Lung (tissue), 11 donors: ENCODE measurements at regions not wholly inside any gene's neighbourhood (a gene's known extent, or its start where the extent isn't known, plus 50 kb on each side); places are given as distances from the start of the nearest gene placed in this dataset.

Experiments
- ATAC-seq: fragments of 200-7000 bp; cut with Tn5 transposase; one replicate; pipeline ENCODE4 v1.9.1; 2020; ENCODE audit warnings: moderate number of reproducible peaks; ENCODE audit not compliant: insufficient read depth, low FRiP score
- DNase-seq, 3 donors: peaks; one replicate each; pipeline ENCODE4 v3.0.0-alpha.2; 2013 to 2017
- H3K27ac ChIP-seq, 2 donors: one replicate each; pipeline ENCODE4 v1.5.1; 2013; ENCODE audit warnings: mild to moderate bottlenecking in 2 of 2, moderate library complexity in 2 of 2, control low read depth in 1 of 2, inconsistent platforms in 1 of 2, low read depth in 1 of 2, low read length in 1 of 2
- H3K27me3 ChIP-seq, 3 donors: one replicate each; pipeline ENCODE4 v1.5.1; 2013; ENCODE audit warnings: low read length in 2 of 3; ENCODE audit not compliant: control insufficient read depth in 3 of 3, insufficient read depth in 3 of 3
- H3K36me3 ChIP-seq, 4 donors: one replicate each; pipeline ENCODE4 v1.5.1; 2013; ENCODE audit warnings: low read length in 4 of 4, mild to moderate bottlenecking in 1 of 4, moderate library complexity in 1 of 4; ENCODE audit not compliant: control insufficient read depth in 4 of 4, insufficient read depth in 4 of 4
- H3K4me1 ChIP-seq, 5 donors: one replicate each; pipeline ENCODE4 v1.5.1; 2013; ENCODE audit warnings: low read length in 5 of 5, mild to moderate bottlenecking in 2 of 5, moderate library complexity in 1 of 5; ENCODE audit not compliant: control insufficient read depth in 5 of 5, insufficient read depth in 5 of 5
- H3K4me3 ChIP-seq: one replicate; pipeline ENCODE4 v1.5.1; 2013; ENCODE audit warnings: mild to moderate bottlenecking, control low read depth, moderate library complexity
- H3K9ac ChIP-seq, 2 donors: one replicate each; pipeline ENCODE4 v1.5.1; 2013; ENCODE audit warnings: low read length in 2 of 2, control low read depth in 1 of 2; ENCODE audit not compliant: insufficient read depth in 1 of 2
- H3K9me3 ChIP-seq, 4 donors: one replicate each; pipeline ENCODE4 v1.5.1; 2013; ENCODE audit warnings: low read length in 3 of 4, mild to moderate bottlenecking in 1 of 4, moderate library complexity in 1 of 4; ENCODE audit not compliant: control insufficient read depth in 4 of 4, insufficient read depth in 3 of 4
- WGBS, 2 donors: extraction: QIAGEN DNeasy Blood & Tissue Kit; methylation state at CpG; one replicate each; pipeline ENCODE4 v1.1.7; 2013; 5-methylcytosine and 5-hydroxymethylcytosine counted together
- TF ChIP-seq, protein P1 (sequence below): IDR thresholded peaks from 2 replicates; pipeline ENCODE4 v1.5.1; 2012; ENCODE audit warnings: mild to moderate bottlenecking; ENCODE audit errors: control extremely low read depth, extremely low read depth
- donor health status: control.
- donor health status: control.
- donor health status: Bipolar disorder and iron deficiency.
- donor health status: healthy.
- donor health status: DM: yes; HTN: yes; CAD: no.

DNA sequence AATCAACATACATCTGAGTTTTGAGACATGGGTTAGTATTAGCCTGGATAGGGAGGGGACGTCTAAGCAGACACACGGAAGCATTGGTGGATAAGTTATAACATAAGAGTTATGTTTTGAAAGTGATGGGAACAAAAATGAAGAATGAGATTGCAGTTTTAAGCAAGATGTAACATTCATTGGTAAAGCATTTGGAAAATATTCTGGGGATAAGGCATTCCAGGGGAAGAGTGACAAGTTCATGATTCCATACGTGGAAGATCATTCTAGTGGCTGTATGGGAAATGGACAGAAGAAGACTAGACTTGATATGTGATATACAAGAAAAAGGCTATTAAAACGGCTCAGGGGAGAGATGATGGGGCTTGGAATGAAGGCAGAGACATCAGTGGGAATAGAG, 632.9 kb downstream of the CDH8 start:
- no peaks in the 10 kb centered on the region for H3K4me1 ChIP-seq
- no peaks in the 10 kb centered on the region for H3K9me3 ChIP-seq
- no peaks in the 10 kb centered on the region for H3K27me3 ChIP-seq
- no peak overlapping the region for H3K9ac ChIP-seq
- DNase-seq (no peak), ATAC-seq (no peak)
- no peak overlapping the region for H3K4me3 ChIP-seq
- no peak overlapping the region for H3K27ac ChIP-seq
- TF ChIP-seq, protein P1, sequence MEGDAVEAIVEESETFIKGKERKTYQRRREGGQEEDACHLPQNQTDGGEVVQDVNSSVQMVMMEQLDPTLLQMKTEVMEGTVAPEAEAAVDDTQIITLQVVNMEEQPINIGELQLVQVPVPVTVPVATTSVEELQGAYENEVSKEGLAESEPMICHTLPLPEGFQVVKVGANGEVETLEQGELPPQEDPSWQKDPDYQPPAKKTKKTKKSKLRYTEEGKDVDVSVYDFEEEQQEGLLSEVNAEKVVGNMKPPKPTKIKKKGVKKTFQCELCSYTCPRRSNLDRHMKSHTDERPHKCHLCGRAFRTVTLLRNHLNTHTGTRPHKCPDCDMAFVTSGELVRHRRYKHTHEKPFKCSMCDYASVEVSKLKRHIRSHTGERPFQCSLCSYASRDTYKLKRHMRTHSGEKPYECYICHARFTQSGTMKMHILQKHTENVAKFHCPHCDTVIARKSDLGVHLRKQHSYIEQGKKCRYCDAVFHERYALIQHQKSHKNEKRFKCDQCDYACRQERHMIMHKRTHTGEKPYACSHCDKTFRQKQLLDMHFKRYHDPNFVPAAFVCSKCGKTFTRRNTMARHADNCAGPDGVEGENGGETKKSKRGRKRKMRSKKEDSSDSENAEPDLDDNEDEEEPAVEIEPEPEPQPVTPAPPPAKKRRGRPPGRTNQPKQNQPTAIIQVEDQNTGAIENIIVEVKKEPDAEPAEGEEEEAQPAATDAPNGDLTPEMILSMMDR = no peak
- H3K36me3 ChIP-seq = no peaks in the 10 kb centered on the region
- WGBS, 2 donors = 79 to 82% methylated on average over 4 of the region's 4 CpGs

DNA sequence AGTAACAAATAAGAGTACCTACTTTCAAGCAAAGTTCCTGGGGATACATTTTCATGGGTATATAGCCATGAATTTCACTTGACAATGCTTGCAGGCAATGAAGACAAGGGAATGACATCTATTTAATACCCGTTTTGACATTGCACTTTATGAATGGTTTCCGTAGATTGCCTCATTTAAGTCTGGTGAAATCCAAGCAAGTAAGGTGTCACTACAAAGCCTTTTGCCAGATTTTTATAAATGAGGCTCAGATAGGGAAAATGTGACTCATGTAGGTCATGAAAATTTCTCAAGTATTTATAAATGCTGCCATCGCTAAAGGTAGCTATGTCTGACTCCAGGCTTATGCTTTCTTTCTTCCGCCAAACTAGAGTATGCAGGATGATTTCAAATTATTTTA, 644.3 kb downstream of the CDH8 start:
- Histone ChIP-seq H3K4me3 (no peak overlapping the region), H3K9me3 (no peaks in the 10 kb centered on the region), H3K4me1 (no peaks in the 10 kb centered on the region), H3K27me3 (no peaks in the 10 kb centered on the region), H3K9ac (no peak overlapping the region), H3K36me3 (no peaks in the 10 kb centered on the region), H3K27ac (no peak overlapping the region)
- WGBS, 2 donors = 84 to 92% methylated on average over 4 of the region's 4 CpGs
- ATAC-seq (no peak), DNase-seq (no peak)
- TF ChIP-seq, protein P1 = no peak

DNA sequence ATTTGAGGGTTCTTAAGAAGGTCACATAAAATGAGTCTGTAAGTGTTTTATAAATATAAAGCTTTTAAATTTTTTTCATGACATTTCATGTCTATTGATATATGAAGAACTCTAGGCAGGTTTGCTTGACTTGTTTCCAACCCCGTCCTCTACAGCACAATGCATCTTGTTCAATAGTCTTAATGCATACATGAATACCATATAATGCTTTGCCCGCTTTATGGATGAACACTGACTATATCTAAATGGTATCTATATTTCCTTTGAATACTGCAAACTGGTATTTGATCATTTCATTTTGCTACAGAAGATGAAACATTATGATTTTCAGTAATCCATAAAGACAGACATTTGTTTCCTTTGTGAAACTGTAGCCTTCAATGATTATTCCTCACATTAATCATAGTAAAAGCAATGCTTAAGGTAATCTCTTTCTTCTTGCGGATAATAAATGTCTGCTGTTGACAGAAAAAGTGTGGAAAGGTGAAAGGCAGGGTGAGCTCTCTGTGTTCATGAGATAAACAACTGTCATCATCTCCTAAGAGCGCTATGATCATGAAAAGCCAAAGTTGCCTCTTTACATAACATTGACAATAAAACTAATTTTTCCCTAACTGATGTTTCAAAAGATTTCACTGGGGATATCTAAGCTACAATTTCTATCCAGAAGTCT, 645.1 kb downstream of the CDH8 start:
- no peaks in the 10 kb centered on the region for H3K36me3 ChIP-seq
- no peak overlapping the region for H3K27ac ChIP-seq
- H3K4me3 ChIP-seq = no peak overlapping the region
- WGBS, 2 donors = 83 to 87% methylated on average over 4 of the region's 4 CpGs
- TF ChIP-seq, protein P1 = no peak
- H3K27me3 ChIP-seq = no peaks in the 10 kb centered on the region
- H3K9ac ChIP-seq = no peak overlapping the region
- ATAC-seq = no peak
- no peak for DNase-seq
- H3K4me1 ChIP-seq = no peaks in the 10 kb centered on the region
- H3K9me3 ChIP-seq = no peaks in the 10 kb centered on the region
